ENCODE measurements at regions not wholly inside any gene's neighbourhood (a gene's known extent, or its start where the extent isn't known, plus 50 kb on each side); places are given as distances from the start of the nearest gene placed in this dataset.

GRCh38 chr17:77352996-77353395 lies 212.2 kb downstream of the SEC14L1 start (continued):
- no peak for TF ChIP-seq POLR2B (IDR thresholded peaks at IDR 0.05; ENCODE audit: low read depth, partially characterized antibody)
- no peak for TF ChIP-seq HNRNPUL1 (IDR thresholded peaks at IDR 0.05; ENCODE audit: low read length)
- TF ChIP-seq ZNF76 (CRISPR knock-in tag; IDR thresholded peaks at IDR 0.05; ENCODE audit: borderline replicate concordance) = no peak
- no peak for TF ChIP-seq ATF2 (CRISPR knock-in tag; IDR thresholded peaks at IDR 0.05)
- TF ChIP-seq ZNF324 (CRISPR knock-in tag; IDR thresholded peaks at IDR 0.05) = no peak

DNA sequence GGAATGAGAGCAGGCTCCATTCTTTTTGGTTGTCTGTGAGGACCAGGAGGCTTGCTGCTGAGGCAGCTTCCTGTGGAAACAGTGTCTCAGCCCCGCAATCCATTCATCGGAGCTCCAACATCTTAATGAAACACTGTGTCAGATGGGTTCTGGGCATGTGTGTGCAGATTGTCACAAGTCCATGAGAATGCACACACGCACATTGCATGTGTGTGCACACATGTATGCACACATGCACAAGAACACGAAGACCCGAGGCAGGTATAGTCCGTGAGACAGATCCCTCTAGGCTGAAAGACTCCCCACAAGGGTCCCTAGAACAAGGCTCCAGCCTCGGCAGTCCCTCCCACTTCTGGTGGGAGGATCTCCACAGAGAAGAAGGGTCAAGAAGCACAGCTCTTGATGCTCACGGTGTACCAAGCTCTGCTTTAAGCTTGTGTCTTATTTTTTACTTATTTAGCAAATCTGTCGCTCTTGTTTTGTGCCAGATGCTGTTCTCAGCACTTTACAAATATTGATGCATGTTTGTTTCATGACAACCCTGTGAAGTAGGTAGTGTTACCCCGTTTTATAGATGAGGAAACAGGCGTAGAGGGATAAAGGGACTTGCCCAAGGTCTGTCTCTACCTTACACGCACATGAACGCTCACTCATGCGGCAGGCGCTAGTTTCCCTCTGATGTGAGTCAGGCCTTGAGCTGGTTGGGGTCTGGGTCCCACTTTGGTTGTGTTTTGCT lies 213.1 kb downstream of the SEC14L1 start:
- no peaks in the 10 kb centered on the region for H3K9me1 ChIP-seq (ENCODE audit: control insufficient read depth, insufficient read depth, low read length)
- DNase-seq (ENCODE audit: extremely low read depth in 1 of 4, low spot score in 3 of 4) (no peak), FAIRE-seq (no peak), ATAC-seq (no peak)
- H3K27ac ChIP-seq (ENCODE audit: extremely low read depth, low read depth, low read length) = no peak overlapping the region
- 87% methylated on average over 14 of the region's 15 CpGs for WGBS (ENCODE audit: insufficient coverage, low coverage, missing lambda C conversion rate)
- peaks cover 12% of the 10 kb centered on the region for H3K9me3 ChIP-seq (replicated peaks; ENCODE audit: control insufficient read depth, insufficient read depth, low read depth, low read length)
- intact Hi-C loops (cut with micrococcal nuclease) (no loop called here), in situ Hi-C loops (cut with MboI) (no loop called here)
- no peak overlapping the region for H3K9ac ChIP-seq (ENCODE audit: insufficient read depth in 1 of 2, low read depth in 2 of 2, low read length in 2 of 2)
- CTCF ChIA-PET (ENCODE audit: low intra/inter-chr PET ratio) = no interaction called here
- H4K20me1 ChIP-seq (replicated peaks; ENCODE audit: control insufficient read depth, insufficient read depth, low read length) = no peaks in the 10 kb centered on the region; the same call in 1 of the 2 replicates
- H3K79me2 ChIP-seq (ENCODE audit: control insufficient read depth, insufficient read depth, low read length) = peaks cover 58% of the 10 kb centered on the region
- no TSS peak for BruUV-seq (replicated peaks)
- POLR2A ChIA-PET = interaction anchor here (0.6 to 1.0 kb wide), 4 partner anchors 10 to 91 kb away, joined by 3 to 4 read pairs (median 4); no protein-coding TSS in a partner anchor
- peaks cover 0 to 19% of the 10 kb centered on the region in 2 experiments; a peak in 2 of 5 replicates for H3K4me1 ChIP-seq (replicated peaks in 1 of 2; ENCODE audit: control insufficient read depth in 2 of 2, insufficient read depth in 2 of 2, low read length in 2 of 2)
- no peak overlapping the region for H3K4me2 ChIP-seq (ENCODE audit: insufficient read depth, low read length)
- H2AFZ ChIP-seq (ENCODE audit: low read depth, low read length) = no peak overlapping the region
- no peak overlapping the region for H3K4me3 ChIP-seq
- peaks cover 7% of the 10 kb centered on the region; the same call in 2 of the 3 replicates for H3K36me3 ChIP-seq (ENCODE audit: control insufficient read depth, insufficient read depth, low read length)
- no peaks in the 10 kb centered on the region for H3K27me3 ChIP-seq (ENCODE audit: control insufficient read depth in 2 of 2, insufficient read depth in 2 of 2, low read length in 2 of 2)
- TF ChIP-seq ARID4B (CRISPR knock-in tag; IDR thresholded peaks at IDR 0.05) (no peak), FOXK1 (CRISPR knock-in tag; IDR thresholded peaks at IDR 0.05; ENCODE audit: borderline replicate concordance) (no peak), ZNF12 (CRISPR knock-in tag; IDR thresholded peaks at IDR 0.05) (no peak), EP300 (IDR thresholded peaks at IDR 0.05; ENCODE audit: low read length) (no peak), POLR2A (conservative IDR thresholded peaks at IDR 0.05) (no peak), ZNF75A (CRISPR knock-in tag; IDR thresholded peaks at IDR 0.05) (no peak)
- TF ChIP-seq, protein P1, sequence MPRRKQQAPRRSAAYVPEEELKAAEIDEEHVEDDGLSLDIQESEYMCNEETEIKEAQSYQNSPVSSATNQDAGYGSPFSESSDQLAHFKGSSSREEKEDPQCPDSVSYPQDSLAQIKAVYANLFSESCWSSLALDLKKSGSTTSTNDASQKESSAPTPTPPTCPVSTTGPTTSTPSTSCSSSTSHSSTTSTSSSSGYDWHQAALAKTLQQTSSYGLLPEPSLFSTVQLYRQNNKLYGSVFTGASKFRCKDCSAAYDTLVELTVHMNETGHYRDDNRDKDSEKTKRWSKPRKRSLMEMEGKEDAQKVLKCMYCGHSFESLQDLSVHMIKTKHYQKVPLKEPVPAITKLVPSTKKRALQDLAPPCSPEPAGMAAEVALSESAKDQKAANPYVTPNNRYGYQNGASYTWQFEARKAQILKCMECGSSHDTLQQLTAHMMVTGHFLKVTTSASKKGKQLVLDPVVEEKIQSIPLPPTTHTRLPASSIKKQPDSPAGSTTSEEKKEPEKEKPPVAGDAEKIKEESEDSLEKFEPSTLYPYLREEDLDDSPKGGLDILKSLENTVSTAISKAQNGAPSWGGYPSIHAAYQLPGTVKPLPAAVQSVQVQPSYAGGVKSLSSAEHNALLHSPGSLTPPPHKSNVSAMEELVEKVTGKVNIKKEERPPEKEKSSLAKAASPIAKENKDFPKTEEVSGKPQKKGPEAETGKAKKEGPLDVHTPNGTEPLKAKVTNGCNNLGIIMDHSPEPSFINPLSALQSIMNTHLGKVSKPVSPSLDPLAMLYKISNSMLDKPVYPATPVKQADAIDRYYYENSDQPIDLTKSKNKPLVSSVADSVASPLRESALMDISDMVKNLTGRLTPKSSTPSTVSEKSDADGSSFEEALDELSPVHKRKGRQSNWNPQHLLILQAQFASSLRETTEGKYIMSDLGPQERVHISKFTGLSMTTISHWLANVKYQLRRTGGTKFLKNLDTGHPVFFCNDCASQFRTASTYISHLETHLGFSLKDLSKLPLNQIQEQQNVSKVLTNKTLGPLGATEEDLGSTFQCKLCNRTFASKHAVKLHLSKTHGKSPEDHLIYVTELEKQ (CRISPR knock-in tag; IDR thresholded peaks at IDR 0.05) = no peak
